ENCODE measurements at regions not wholly inside any gene's neighbourhood (a gene's known extent, or its start where the extent isn't known, plus 50 kb on each side); places are given as distances from the start of the nearest gene placed in this dataset.
"Not testable (repeated sequence)": the region's sequence is repeated elsewhere in the genome, so short reads cannot be mapped to it uniquely, and the experiment has no call there.

- Mint-ChIP-seq H3K4me3 (no peak overlapping the region), H3K4me1 (ENCODE audit: low read depth) (no peaks in the 10 kb centered on the region), H3K9me3 (no peaks in the 10 kb centered on the region), H3K27me3 (no peaks in the 10 kb centered on the region), H3K36me3 (ENCODE audit: low read depth) (no peaks in the 10 kb centered on the region), H3K27ac (no peak overlapping the region)
- CTCF ChIA-PET: no interaction called here
- ATAC-seq (no peak), DNase-seq (no peak)
- intact Hi-C loops (cut with micrococcal nuclease): no loop called here
- no peak for TF ChIP-seq CTCF (IDR thresholded peaks at IDR 0.05)
- POLR2A ChIA-PET: no interaction called here
Observed at GRCh38 chr1:98555814-98556213, 105.7 kb upstream of the SNX7 start.

DNA sequence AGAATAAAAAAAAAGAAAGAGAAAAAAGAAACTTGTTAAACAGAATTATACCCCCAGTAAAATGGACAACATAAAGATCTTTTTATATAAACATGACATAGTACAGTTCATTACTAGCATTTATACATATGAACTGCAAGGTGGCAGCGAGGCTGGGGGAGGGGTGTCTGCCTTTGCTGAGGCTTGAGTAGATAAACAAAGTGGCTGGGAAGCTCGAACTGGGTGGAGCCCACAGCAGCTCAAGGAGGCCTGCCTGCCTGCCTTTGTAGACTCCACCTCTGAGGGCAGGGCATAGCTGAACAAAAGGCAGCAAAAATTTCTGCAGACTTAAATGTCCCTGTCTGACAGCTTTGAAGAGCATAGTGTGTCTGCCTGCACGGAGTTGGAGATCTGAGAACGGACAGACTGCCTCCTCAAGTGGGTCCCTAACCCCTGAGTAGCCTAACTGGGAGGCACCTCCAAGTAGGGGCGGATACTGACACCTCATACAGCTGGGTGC, 108.9 kb upstream of the SNX7 start:
- H3K9me3 Mint-ChIP-seq; H3K4me3 Mint-ChIP-seq; H3K27me3 Mint-ChIP-seq; intact Hi-C loops (cut with micrococcal nuclease); H3K36me3 Mint-ChIP-seq (ENCODE audit: low read depth); H3K4me1 Mint-ChIP-seq (ENCODE audit: low read depth); H3K27ac Mint-ChIP-seq; ATAC-seq; DNase-seq; POLR2A ChIA-PET: not testable (repeated sequence)
- CTCF ChIA-PET: interaction anchor here (1.3 kb wide), 1 partner anchor 85 kb away, joined by 3 read pairs; no protein-coding TSS in a partner anchor

- Mint-ChIP-seq H3K4me1 (ENCODE audit: low read depth) (no peaks in the 10 kb centered on the region), H3K27ac (no peak overlapping the region), H3K9me3 (no peaks in the 10 kb centered on the region), H3K36me3 (ENCODE audit: low read depth) (no peaks in the 10 kb centered on the region), H3K4me3 (no peak overlapping the region), H3K27me3 (no peaks in the 10 kb centered on the region)
- ATAC-seq (no peak), DNase-seq (no peak)
- intact Hi-C loops (cut with micrococcal nuclease): no loop called here
- no peak for TF ChIP-seq CTCF (IDR thresholded peaks at IDR 0.05)
- POLR2A ChIA-PET: no interaction called here
- CTCF ChIA-PET: no interaction called here
Observed at GRCh38 chr1:98550076-98550475, 111.4 kb upstream of the SNX7 start.

- ATAC-seq: no peak
- Mint-ChIP-seq H3K4me3 (no peak overlapping the region), H3K27me3 (no peaks in the 10 kb centered on the region), H3K36me3 (ENCODE audit: low read depth) (no peaks in the 10 kb centered on the region), H3K27ac (no peak overlapping the region), H3K9me3 (no peaks in the 10 kb centered on the region), H3K4me1 (ENCODE audit: low read depth) (no peaks in the 10 kb centered on the region)
- POLR2A ChIA-PET: no interaction called here
- DNase-seq: no peak
- intact Hi-C loops (cut with micrococcal nuclease): no loop called here
- no peak for TF ChIP-seq CTCF (IDR thresholded peaks at IDR 0.05)
- CTCF ChIA-PET: no interaction called here
Observed at GRCh38 chr1:98546319-98546718, 115.2 kb upstream of the SNX7 start.

DNA sequence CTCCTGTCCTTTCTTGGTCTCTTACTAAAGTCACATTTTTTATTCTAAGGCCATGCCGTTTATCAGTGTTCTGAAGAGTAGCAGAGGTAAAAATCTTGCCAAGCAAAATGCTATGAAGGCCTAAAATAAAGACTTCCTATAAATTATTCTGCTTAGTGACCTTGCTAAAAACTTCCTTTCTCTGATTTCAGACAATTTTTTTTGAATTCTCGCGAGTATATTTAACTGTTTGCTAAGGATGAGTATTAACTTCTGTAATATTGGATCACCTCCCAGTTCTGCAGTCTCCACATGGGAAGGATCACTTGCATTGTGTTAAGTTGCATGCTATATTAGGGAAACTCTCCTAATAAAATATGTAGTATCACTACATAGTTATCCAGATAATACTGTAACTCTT, 123.4 kb upstream of the SNX7 start:
- POLR2A ChIA-PET: no interaction called here
- TF ChIP-seq CTCF (IDR thresholded peaks at IDR 0.05): no peak
- no peaks in the 10 kb centered on the region for H3K4me1 Mint-ChIP-seq (ENCODE audit: low read depth)
- CTCF ChIA-PET: no interaction called here
- H3K27ac Mint-ChIP-seq: no peak overlapping the region
- intact Hi-C loops (cut with micrococcal nuclease): no loop called here
- H3K36me3 Mint-ChIP-seq (ENCODE audit: low read depth): no peaks in the 10 kb centered on the region
- DNase-seq: no peak
- no peak for ATAC-seq
- H3K9me3 Mint-ChIP-seq: no peaks in the 10 kb centered on the region
- no peaks in the 10 kb centered on the region for H3K27me3 Mint-ChIP-seq
- no peak overlapping the region for H3K4me3 Mint-ChIP-seq

DNA sequence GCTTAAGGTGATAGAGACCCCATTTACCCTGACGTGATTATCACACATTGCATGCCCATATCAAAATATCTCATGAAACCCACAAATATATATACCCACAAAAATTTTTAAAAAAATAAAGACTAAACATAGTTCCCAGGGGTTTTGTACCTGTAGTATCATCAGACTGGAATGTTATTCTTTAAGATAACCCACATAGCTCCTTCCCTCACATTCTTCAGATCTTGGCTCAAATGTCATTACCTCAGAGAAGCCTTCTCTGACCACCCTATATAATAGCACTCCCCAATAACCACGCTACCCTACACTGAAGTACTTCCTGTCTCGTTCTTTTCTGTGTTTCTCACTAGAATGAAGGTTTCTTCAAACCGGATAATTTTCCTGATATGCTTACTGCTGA, 138.3 kb upstream of the SNX7 start:
- CTCF ChIA-PET: no interaction called here
- TF ChIP-seq CTCF (IDR thresholded peaks at IDR 0.05): no peak
- no peaks in the 10 kb centered on the region for H3K27me3 Mint-ChIP-seq
- no peaks in the 10 kb centered on the region for H3K36me3 Mint-ChIP-seq (ENCODE audit: low read depth)
- DNase-seq: no peak
- intact Hi-C loops (cut with micrococcal nuclease): no loop called here
- H3K9me3 Mint-ChIP-seq: peaks cover 20% of the 10 kb centered on the region
- H3K4me1 Mint-ChIP-seq (ENCODE audit: low read depth): no peaks in the 10 kb centered on the region
- no peak for ATAC-seq
- POLR2A ChIA-PET: no interaction called here
- H3K4me3 Mint-ChIP-seq: no peak overlapping the region
- H3K27ac Mint-ChIP-seq: no peak overlapping the region

Measured in activated CD8-positive, alpha-beta T cell treated with anti-CD3 and anti-CD28 coated beads for 36 hours (primary cell).